ENCODE measurements at regions not wholly inside any gene's neighbourhood (a gene's known extent, or its start where the extent isn't known, plus 50 kb on each side); places are given as distances from the start of the nearest gene placed in this dataset.
"Not testable (repeated sequence)": the region's sequence is repeated elsewhere in the genome, so short reads cannot be mapped to it uniquely, and the experiment has no call there.

GRCh38 chr6:13874191-13874549 lies 50.6 kb upstream of the RNF182 start:
- no peak for DNase-seq

GRCh38 chr6:13873288-13874190 lies 51.2 kb upstream of the RNF182 start:
- DNase-seq, result peak; percentile 71

- DNase-seq, result no peak
Observed at GRCh38 chr6:13872681-13873080, 52.1 kb upstream of the RNF182 start.

GRCh38 chr6:13872006-13872405 lies 52.7 kb upstream of the RNF182 start:
- not testable (repeated sequence) for DNase-seq

- no peak for DNase-seq
Observed at GRCh38 chr6:13870214-13870830, 54.4 kb upstream of the RNF182 start.

GRCh38 chr6:13868236-13868635 lies 53.9 kb upstream of the MCUR1 start:
- no peak for DNase-seq

GRCh38 chr6:13866301-13866700 lies 51.9 kb upstream of the MCUR1 start:
- no peak for DNase-seq

DNA sequence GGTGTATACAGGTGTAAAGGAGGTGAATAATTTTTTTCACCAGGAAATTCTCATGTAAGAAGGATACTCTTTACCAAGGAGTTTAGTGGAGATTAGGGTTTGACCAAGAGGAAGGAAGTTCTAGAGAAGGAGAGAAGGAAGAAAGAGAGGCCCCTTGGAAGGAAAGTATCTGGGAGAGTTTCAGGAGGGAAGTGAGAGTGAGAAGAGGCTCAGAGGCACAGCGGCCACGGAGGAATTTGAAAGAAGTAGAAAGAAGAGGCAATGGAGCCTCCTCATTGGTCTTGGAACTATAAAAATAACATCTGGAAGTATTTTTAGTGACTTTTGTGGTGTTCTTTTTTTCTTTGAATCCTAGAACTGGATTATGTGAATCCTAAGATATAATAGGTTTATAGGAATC lies 50.8 kb upstream of the MCUR1 start:
- DNase-seq, result no peak

DNA sequence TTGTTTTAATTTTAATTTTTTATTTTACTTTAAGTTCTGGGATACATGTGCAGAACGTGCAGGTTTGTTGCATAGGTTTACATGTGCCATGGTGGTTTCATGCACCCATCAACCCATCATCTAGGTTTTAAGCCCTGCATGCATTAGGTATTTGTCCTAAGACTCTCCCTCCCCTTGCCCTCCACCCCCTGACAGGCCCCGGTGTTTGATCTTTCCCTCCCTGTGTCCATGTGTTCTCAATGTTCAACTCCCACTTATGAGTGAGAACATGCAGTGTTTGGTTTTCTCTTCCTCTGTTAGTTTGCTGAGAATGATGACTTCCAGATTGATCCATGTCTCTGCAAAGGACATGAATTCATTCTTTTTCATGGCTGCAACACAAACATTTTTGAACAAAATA lies 50.3 kb upstream of the MCUR1 start:
- DNase-seq, result not testable (repeated sequence)

All from CD4-positive, alpha-beta T cell treated with Interleukin-17A for 1 hour (primary cell).